ENCODE measurements at regions not wholly inside any gene's neighbourhood (a gene's known extent, or its start where the extent isn't known, plus 50 kb on each side); places are given as distances from the start of the nearest gene placed in this dataset.

DNA sequence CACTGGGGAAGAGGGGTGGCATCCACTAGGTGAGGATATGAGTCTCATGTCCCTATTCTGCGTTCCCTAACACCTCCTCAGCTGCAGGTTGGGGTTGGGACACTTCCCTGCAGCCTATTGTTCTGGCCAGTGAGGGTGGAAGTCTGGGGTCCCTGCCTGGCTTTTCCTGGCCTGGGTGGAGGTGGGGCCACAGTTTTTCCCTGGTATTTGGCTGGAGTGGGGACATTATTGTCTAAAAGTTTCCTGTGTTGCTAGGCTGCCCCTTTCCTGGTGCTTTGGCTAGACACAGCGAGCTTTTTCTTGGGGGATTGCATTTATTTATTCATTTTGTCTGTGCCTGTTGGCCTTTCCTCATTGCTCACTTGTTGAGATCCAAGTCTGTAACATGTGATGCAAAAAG lies 559.5 kb upstream of the IGFBP3 start:
- Histone ChIP-seq H3K4me3 (ENCODE audit: low read length) (no peak overlapping the region), H3K27me3 (ENCODE audit: control insufficient read depth in 1 of 2, insufficient read depth in 2 of 2, low read length in 2 of 2) (no peaks in the 10 kb centered on the region), H3K4me1 (ENCODE audit: insufficient read depth, low read length) (no peaks in the 10 kb centered on the region), H3K9me3 (ENCODE audit: control insufficient read depth in 1 of 2, insufficient read depth in 1 of 2, low read length in 2 of 2) (peaks cover 0 to 11% of the 10 kb centered on the region in 2 experiments), H3K36me3 (ENCODE audit: insufficient read depth, low read length) (no peaks in the 10 kb centered on the region), H3K27ac (ENCODE audit: low read depth in 1 of 2, low read length in 2 of 2) (no peak overlapping the region)
- intact Hi-C loops (cut with DNase I, micrococcal nuclease) = no loop called here
- TF ChIP-seq, protein P1, sequence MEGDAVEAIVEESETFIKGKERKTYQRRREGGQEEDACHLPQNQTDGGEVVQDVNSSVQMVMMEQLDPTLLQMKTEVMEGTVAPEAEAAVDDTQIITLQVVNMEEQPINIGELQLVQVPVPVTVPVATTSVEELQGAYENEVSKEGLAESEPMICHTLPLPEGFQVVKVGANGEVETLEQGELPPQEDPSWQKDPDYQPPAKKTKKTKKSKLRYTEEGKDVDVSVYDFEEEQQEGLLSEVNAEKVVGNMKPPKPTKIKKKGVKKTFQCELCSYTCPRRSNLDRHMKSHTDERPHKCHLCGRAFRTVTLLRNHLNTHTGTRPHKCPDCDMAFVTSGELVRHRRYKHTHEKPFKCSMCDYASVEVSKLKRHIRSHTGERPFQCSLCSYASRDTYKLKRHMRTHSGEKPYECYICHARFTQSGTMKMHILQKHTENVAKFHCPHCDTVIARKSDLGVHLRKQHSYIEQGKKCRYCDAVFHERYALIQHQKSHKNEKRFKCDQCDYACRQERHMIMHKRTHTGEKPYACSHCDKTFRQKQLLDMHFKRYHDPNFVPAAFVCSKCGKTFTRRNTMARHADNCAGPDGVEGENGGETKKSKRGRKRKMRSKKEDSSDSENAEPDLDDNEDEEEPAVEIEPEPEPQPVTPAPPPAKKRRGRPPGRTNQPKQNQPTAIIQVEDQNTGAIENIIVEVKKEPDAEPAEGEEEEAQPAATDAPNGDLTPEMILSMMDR (IDR thresholded peaks at IDR 0.05) = no peak
- ChIA-PET POLR2A (no interaction called here), CTCF (no interaction called here)
- Mint-ChIP-seq H3K9me3 (peaks cover 15% of the 10 kb centered on the region), H3K27ac (no peak overlapping the region), H3K4me3 (no peak overlapping the region), H3K4me1 (ENCODE audit: low read depth) (no peaks in the 10 kb centered on the region), H3K27me3 (no peaks in the 10 kb centered on the region), H3K36me3 (ENCODE audit: low read depth) (no peaks in the 10 kb centered on the region)
- no peak for ATAC-seq (ENCODE audit: poor library complexity)
- no peak for DNase-seq

DNA sequence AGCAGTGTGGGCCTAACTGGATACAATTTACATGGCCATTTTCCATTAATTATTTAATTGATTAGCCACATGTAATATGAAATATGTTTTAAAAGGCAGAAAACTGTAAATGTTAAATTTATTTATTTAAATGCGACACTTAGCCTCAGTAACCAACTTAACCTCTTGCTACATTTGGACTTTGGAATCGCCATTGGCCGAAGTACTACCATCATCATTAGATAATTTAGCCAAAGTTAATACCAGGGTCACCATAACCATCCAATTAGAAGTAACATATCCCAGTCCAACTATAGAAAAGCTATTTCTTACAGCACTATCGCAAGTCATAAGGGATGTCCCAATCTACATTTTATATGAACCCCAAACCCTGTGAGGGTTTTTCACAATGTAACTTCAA lies 558.6 kb upstream of the IGFBP3 start:
- no peak overlapping the region for H3K4me3 ChIP-seq (ENCODE audit: low read length)
- ChIA-PET CTCF (interaction anchor here (0.7 kb wide), 1 partner anchor 67 kb away, joined by 4 read pairs; no protein-coding TSS in a partner anchor), POLR2A (no interaction called here)
- no peak overlapping the region for H3K27ac ChIP-seq (ENCODE audit: low read depth in 1 of 2, low read length in 2 of 2)
- Mint-ChIP-seq H3K4me1 (ENCODE audit: low read depth) (no peaks in the 10 kb centered on the region), H3K4me3 (no peak overlapping the region), H3K9me3 (peaks cover 19% of the 10 kb centered on the region), H3K27me3 (no peaks in the 10 kb centered on the region), H3K36me3 (ENCODE audit: low read depth) (no peaks in the 10 kb centered on the region), H3K27ac (no peak overlapping the region)
- H3K4me1 ChIP-seq (ENCODE audit: insufficient read depth, low read length) = no peaks in the 10 kb centered on the region
- TF ChIP-seq, protein P1 (IDR thresholded peaks at IDR 0.05) = no peak
- peaks cover 0 to 11% of the 10 kb centered on the region in 2 experiments for H3K9me3 ChIP-seq (ENCODE audit: control insufficient read depth in 1 of 2, insufficient read depth in 1 of 2, low read length in 2 of 2)
- intact Hi-C loops (cut with DNase I, micrococcal nuclease) = no loop called here
- DNase-seq = no peak
- no peak for ATAC-seq (ENCODE audit: poor library complexity)
- no peaks in the 10 kb centered on the region for H3K36me3 ChIP-seq (ENCODE audit: insufficient read depth, low read length)
- H3K27me3 ChIP-seq (ENCODE audit: control insufficient read depth in 1 of 2, insufficient read depth in 2 of 2, low read length in 2 of 2) = no peaks in the 10 kb centered on the region

DNA sequence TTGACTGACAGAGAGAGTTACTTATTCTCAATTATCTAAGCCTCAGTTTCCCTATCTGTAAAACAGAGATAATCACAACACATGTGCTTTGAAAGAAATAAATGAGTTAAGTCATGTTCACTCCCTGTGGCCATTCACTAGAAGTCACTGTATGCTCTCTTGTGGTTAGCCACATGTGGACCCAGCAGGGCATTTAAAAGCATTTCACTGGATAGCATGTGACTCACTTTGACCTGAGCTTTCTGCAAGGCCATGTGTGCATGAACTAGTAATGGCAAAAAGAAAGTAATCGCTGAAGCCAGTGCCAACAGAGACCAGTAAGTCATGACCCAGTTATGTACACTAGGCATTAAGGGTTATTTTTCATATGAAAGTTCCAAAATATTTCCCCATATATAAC lies 557.0 kb upstream of the IGFBP3 start:
- Mint-ChIP-seq H3K4me3 (no peak overlapping the region), H3K36me3 (ENCODE audit: low read depth) (no peaks in the 10 kb centered on the region), H3K27me3 (no peaks in the 10 kb centered on the region), H3K4me1 (ENCODE audit: low read depth) (no peaks in the 10 kb centered on the region), H3K9me3 (peaks cover 17% of the 10 kb centered on the region), H3K27ac (no peak overlapping the region)
- TF ChIP-seq, protein P1 (IDR thresholded peaks at IDR 0.05) = no peak
- intact Hi-C loops (cut with DNase I, micrococcal nuclease) = no loop called here
- POLR2A ChIA-PET = no interaction called here
- Histone ChIP-seq H3K4me3 (ENCODE audit: low read length) (no peak overlapping the region), H3K27ac (ENCODE audit: low read depth in 1 of 2, low read length in 2 of 2) (no peak overlapping the region), H3K9me3 (ENCODE audit: control insufficient read depth in 1 of 2, insufficient read depth in 1 of 2, low read length in 2 of 2) (peaks cover 0 to 11% of the 10 kb centered on the region in 2 experiments), H3K27me3 (ENCODE audit: control insufficient read depth in 1 of 2, insufficient read depth in 2 of 2, low read length in 2 of 2) (no peaks in the 10 kb centered on the region), H3K4me1 (ENCODE audit: insufficient read depth, low read length) (no peaks in the 10 kb centered on the region), H3K36me3 (ENCODE audit: insufficient read depth, low read length) (no peaks in the 10 kb centered on the region)
- CTCF ChIA-PET = no interaction called here
- DNase-seq (no peak), ATAC-seq (ENCODE audit: poor library complexity) (no peak)

Data from CD4-positive, alpha-beta T cell (primary cell).